ENCODE measurements at regions not wholly inside any gene's neighbourhood (a gene's known extent, or its start where the extent isn't known, plus 50 kb on each side); places are given as distances from the start of the nearest gene placed in this dataset.

- no peak for ATAC-seq
- no peak for TF ChIP-seq CSDC2 (CRISPR knock-in tag; IDR thresholded peaks at IDR 0.05)
- TF ChIP-seq ZFP30 (CRISPR knock-in tag; IDR thresholded peaks at IDR 0.05) = no peak
- no peak for TF ChIP-seq RARB (CRISPR knock-in tag; IDR thresholded peaks at IDR 0.05)
- TF ChIP-seq TSHZ2 (CRISPR knock-in tag; IDR thresholded peaks at IDR 0.05) = no peak
- TF ChIP-seq BACH2 (CRISPR knock-in tag; IDR thresholded peaks at IDR 0.05; ENCODE audit: borderline replicate concordance) = no peak
- no peak for TF ChIP-seq ZFP3 (CRISPR knock-in tag; IDR thresholded peaks at IDR 0.05)
Observed at GRCh38 chr6:138622967-138623366, 123.7 kb upstream of the NHSL1 start.

GRCh38 chr6:138631566-138631965 is 132.3 kb upstream of the NHSL1 start:
- no peak for ATAC-seq
- no peak for TF ChIP-seq CSDC2 (CRISPR knock-in tag; IDR thresholded peaks at IDR 0.05)
- no peak for TF ChIP-seq OSR1 (CRISPR knock-in tag; IDR thresholded peaks at IDR 0.05)
- no peak for TF ChIP-seq ZNF70 (CRISPR knock-in tag; IDR thresholded peaks at IDR 0.05)
- no peak for TF ChIP-seq POU6F1 (CRISPR knock-in tag; IDR thresholded peaks at IDR 0.05; ENCODE audit: borderline replicate concordance, low read depth)
- TF ChIP-seq CSRNP3 (CRISPR knock-in tag; IDR thresholded peaks at IDR 0.05) = no peak
- no peak for TF ChIP-seq ZNF8 (CRISPR knock-in tag; IDR thresholded peaks at IDR 0.05)
- no peak for TF ChIP-seq ESRRG (CRISPR knock-in tag; IDR thresholded peaks at IDR 0.05)
- no peak for TF ChIP-seq TCF4 (CRISPR knock-in tag; IDR thresholded peaks at IDR 0.05; ENCODE audit: borderline replicate concordance)
- no peak for TF ChIP-seq PPARA (CRISPR knock-in tag; IDR thresholded peaks at IDR 0.05; ENCODE audit: borderline replicate concordance)

- TF ChIP-seq ISL1 (CRISPR knock-in tag; IDR thresholded peaks at IDR 0.05) = no peak
- no peak for TF ChIP-seq ZFP3 (CRISPR knock-in tag; IDR thresholded peaks at IDR 0.05)
- no peak for TF ChIP-seq BACH2 (CRISPR knock-in tag; IDR thresholded peaks at IDR 0.05; ENCODE audit: borderline replicate concordance)
- TF ChIP-seq SNAI2 (CRISPR knock-in tag; IDR thresholded peaks at IDR 0.05) = no peak
- no peak for TF ChIP-seq GLIS3 (CRISPR knock-in tag; IDR thresholded peaks at IDR 0.05)
- no peak for TF ChIP-seq CSRNP3 (CRISPR knock-in tag; IDR thresholded peaks at IDR 0.05)
- ATAC-seq = no peak
Observed at GRCh38 chr6:138637822-138638221, 135.7 kb upstream of the CCDC28A start.

- no peak for ATAC-seq
- TF ChIP-seq CSDC2 (CRISPR knock-in tag; IDR thresholded peaks at IDR 0.05) = no peak
- TF ChIP-seq CREB5 (CRISPR knock-in tag; IDR thresholded peaks at IDR 0.05; ENCODE audit: low read depth) = no peak
Observed at GRCh38 chr6:138638604-138639003, 135.0 kb upstream of the CCDC28A start.

- no peak for TF ChIP-seq ZFP30 (CRISPR knock-in tag; IDR thresholded peaks at IDR 0.05)
- no peak for TF ChIP-seq OSR1 (CRISPR knock-in tag; IDR thresholded peaks at IDR 0.05)
- no peak for TF ChIP-seq ZNF565 (CRISPR knock-in tag; conservative IDR thresholded peaks at IDR 0.05; ENCODE audit: low read depth)
- ATAC-seq = no peak
Observed at GRCh38 chr6:138640028-138640427, 133.5 kb upstream of the CCDC28A start.
